Erythroblast (primary cell): ENCODE measurements at regions not wholly inside any gene's neighbourhood (a gene's known extent, or its start where the extent isn't known, plus 50 kb on each side); places are given as distances from the start of the nearest gene placed in this dataset.
A peak's percentile ranks its signal among the peaks of the same experiment; 100 is the strongest.

Experiments used
- DNase-seq, 2 experiments: peaks; one replicate each; lab custom pipeline; 2025; lab: John Stamatoyannopoulos, UW
- GATA1 ChIP-seq: IDR thresholded peaks from 2 replicates; pipeline ENCODE4 v1.6.1; 2011; ENCODE audit warnings: low read depth, mild to moderate bottlenecking, control low read depth, low read length, moderate library complexity
- POLR2A ChIP-seq: IDR thresholded peaks from 2 replicates; pipeline ENCODE4 v1.6.1; 2011; ENCODE audit warnings: mild to moderate bottlenecking, low read length

- DNase-seq, result no peak
- no peak for TF ChIP-seq GATA1
- no peak for TF ChIP-seq POLR2A
Observed at GRCh38 chr4:14743601-14744000, 258.7 kb upstream of the CPEB2 start.

- no peak for DNase-seq
- TF ChIP-seq POLR2A, result no peak
- TF ChIP-seq GATA1, result no peak
Observed at GRCh38 chr4:14744346-14744745, 257.9 kb upstream of the CPEB2 start.

- TF ChIP-seq GATA1 (no peak), POLR2A (no peak)
- DNase-seq, result peak; percentile 1 to 11
Observed at GRCh38 chr4:14749910-14750309, 252.4 kb upstream of the CPEB2 start.

DNA sequence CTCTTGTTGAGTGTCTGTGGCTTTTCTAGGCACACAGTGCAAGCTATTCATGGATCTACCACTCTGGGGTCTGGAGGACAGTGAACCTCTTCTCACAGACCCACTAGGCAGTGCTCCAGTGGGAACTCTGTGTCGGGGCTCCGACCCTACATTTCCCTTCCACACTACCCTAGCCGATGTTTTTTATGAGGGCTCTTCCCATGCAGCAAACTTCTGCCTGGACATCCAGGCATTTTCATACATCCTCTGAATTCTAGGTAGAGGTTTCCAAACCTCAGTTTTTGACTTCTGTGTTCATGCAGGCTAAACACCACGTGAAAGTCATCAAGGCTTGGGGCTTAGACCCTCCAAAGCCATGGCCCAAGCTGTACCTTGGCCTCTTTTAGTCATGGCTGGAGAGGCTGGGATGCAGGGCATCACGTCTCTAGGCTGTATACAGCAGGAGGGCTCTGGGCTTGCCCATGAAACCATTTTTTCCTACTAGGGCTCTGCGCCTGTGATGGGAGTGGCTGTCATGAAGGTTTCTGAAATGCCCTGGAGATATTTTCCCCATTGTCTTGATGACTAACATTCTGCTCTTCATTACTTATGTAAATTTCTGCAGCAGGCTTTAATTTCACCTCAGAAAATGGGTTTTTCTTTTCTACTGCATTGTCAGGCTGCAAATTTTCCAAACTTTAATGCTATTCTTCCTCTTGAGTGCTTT, 249.8 kb upstream of the CPEB2 start:
- DNase-seq, result no peak
- TF ChIP-seq POLR2A, result no peak
- no peak for TF ChIP-seq GATA1

DNA sequence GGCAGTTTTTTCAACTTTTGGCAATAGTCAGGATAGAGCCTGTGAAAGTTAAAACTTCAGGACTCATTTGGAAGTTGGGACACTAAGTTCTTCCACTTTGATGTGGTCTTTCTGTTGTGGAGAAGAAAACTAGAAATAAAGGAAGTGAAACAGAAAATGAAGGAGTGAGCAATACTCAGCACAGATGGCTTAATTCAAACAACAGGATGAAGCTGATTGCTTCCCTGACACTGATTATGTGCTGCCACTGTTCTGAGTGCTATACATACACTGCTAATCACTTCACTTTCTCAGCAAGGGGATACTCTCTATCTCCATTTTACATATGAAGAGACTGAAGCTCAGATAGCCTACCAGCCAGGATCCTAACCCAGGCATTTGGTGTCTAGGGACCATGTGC, 235.1 kb upstream of the CPEB2 start:
- TF ChIP-seq POLR2A (no peak), GATA1 (no peak)
- no peak for DNase-seq

DNA sequence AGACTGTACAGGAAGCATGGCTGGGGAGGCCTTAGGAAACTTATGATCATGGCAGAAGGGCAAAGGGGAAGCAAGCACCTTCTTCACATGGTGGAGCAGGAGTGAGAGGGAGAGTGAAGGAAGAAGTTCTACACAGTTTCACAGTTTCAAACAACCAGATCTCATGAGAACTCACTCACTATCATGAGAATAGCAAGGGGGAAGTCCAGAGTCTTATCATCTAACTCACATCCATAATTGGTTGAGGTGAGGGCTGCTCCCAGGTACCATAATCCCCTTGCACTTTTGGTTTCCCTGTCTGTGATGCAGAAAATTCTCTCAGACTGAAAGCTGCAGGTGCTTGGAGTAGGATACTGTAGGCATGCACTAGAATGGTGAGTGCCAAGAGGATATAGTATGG, 233.8 kb upstream of the CPEB2 start:
- no peak for TF ChIP-seq GATA1
- no peak for DNase-seq

DNA sequence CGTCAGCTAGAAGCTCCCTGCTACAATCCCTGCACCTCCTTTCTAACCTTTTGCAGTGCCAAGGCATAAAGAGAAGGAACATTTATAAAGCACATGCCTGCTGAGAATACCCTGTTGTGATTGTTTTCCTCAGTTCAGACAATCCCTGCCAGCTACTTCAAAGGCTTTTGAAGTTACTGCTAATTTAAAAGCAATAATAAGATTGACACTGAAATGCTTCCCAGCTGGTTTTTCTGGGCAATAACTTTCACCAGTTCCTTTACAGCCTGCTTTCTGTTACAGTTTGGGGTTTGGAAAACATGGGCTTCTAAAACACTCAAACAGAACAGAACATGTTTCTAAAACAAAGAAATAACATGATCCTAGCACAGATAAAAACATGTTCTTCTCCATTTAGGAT, 232.3 kb upstream of the CPEB2 start:
- no peak for DNase-seq
- no peak for TF ChIP-seq GATA1
- no peak for TF ChIP-seq POLR2A

DNA sequence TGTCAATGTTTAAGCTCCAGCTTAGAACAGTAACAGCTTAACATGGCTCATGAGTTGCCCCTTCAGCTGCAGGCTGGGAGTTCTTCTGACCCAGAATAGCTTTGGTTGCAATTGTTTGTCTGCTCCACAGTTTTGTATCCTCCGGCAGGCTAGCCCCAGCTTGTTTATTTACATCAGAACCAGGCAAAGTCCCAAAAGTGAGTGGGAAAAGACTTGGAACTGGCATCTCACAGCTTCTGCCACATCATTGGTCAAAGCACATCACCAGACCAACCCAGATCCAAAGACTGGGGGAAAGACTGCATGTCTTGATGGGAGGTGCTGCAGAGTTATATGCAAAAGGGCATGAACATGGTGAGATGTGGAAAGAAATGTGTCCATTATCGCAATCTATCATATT, 231.2 kb upstream of the CPEB2 start:
- no peak for TF ChIP-seq POLR2A
- TF ChIP-seq GATA1, result no peak
- no peak for DNase-seq

DNA sequence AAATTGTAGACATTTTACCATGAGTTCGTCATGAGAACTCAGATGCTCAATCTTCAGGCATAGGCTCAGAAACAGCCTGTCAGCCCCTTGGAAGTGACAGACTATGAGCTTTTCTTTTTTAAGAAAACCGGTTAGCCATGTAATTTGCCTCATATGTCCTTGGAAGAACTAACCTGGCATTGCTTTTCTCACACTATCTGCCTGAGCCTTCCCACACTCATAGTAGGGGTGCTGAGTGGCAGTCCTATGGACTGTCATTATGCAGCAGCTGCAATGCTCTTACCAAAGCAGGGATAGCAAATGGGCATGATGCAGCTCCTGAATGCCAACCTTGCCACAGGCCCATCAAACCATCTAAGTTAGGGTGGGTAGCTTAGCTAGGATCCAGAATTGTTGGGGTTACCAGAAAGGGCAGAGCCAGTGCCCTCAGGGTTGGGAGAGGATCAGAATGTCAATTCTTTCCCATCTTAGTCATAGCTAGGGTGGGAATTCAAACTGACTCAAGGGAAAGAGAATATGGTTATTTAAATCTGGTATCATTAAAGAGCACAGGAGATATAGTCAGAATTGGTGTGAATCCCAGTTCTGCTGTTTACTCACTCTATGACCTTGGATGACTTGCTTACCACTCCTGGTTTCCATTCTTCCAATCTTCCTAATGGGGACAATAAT, 230.6 kb upstream of the CPEB2 start:
- TF ChIP-seq POLR2A (no peak), GATA1 (no peak)
- DNase-seq, result no peak

GRCh38 chr4:14772388-14772787, 229.9 kb upstream of the CPEB2 start:
- no peak for DNase-seq
- no peak for TF ChIP-seq GATA1
- no peak for TF ChIP-seq POLR2A

DNA sequence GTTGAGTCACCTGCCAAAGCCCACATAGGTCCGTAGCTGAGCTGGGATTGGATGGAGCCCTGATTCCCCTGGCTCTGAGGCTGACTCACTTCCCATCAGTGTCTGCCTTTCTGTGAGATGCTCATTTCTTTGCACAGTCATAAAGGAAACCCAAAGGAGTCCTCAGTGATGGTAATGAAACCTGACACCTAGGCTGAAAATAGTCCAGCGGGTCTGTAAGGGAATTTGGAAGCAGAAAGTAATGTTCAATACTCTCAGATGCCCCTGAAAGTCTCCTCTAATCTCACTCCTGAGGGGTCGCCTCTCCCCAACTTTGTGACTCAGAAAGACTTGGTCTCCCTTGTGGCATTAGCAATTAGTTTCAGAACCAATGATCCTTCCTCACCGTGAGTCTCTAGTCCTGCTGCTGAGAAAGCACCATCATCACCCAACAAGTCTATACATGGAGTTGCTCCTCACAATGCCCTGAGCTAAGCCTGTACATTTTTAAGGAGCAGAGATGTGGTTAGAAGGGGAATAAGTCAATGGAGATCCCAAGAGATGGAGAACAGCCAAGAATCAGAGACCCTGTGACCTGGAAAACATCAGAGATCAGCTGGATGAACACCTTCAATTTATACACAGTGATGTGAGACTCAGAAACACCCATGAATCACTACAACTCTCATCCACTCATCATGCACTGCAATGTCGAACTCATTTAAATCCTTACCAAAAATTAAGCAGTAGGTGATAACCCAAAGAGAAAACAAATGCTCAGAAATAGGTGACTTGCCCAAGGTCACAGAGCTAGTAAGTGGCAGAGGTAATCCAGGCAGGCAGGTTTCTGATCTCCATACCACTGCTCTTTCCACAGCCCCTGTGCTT, 219.0 kb upstream of the CPEB2 start:
- no peak for DNase-seq
- TF ChIP-seq GATA1 (no peak), POLR2A (no peak)

- no peak for DNase-seq
- no peak for TF ChIP-seq POLR2A
- no peak for TF ChIP-seq GATA1
Observed at GRCh38 chr4:14787221-14787620, 215.1 kb upstream of the CPEB2 start.

DNA sequence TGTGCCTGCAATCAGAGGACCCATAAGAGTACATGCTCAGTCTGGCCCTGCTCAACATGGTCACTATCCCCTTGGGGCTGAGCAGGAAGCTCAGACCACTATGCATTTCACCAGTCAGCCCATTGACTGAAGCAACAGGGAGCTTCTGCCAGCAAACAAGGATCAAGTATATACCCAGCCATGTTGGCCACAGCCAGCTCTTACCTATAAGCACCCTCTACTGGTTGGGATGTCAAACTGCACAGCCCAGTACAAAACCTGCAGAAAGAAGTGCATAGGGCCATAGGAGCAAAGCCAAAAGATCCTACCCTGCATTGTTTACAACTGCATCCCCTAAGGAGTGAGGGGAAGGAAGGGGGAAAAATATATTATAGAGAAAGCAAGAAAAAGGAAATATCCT, 214.4 kb upstream of the CPEB2 start:
- peak; percentile 16 to 23 for DNase-seq

DNA sequence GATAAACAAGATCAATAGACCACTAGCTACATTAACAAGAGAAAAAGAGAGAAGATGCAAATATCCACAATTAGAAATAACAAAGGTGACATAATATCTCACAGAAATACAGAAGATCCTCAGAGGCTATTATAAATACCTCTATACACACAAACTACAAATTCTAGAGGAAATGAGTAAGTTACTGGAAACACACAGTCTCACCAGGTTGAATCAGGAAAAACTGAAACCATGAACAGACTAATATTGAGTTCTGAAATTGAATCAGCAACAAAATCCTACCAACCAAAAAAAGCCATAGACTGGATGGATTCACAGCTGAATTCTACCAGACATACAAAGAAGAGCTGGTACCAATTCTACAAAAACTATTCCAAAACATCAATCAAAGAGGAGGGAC, 211.8 kb upstream of the CPEB2 start:
- no peak for TF ChIP-seq GATA1
- no peak for TF ChIP-seq POLR2A
- DNase-seq, result no peak

More for the DNA sequence above, 214.4 kb upstream of the CPEB2 start:
- TF ChIP-seq POLR2A (no peak), GATA1 (no peak)
